Breast epithelium (tissue), 4 donors: ENCODE measurements at regions not wholly inside any gene's neighbourhood (a gene's known extent, or its start where the extent isn't known, plus 50 kb on each side); places are given as distances from the start of the nearest gene placed in this dataset.
"Not testable (repeated sequence)": the region's sequence is repeated elsewhere in the genome, so short reads cannot be mapped to it uniquely, and the experiment has no call there.

ENCODE experiments used
- DNase-seq, 2 donors: peaks; one replicate each; pipeline ENCODE4 v3.0.0-alpha.2; 2019; ENCODE audit warnings: low spot score in 2 of 2
- H3K27ac ChIP-seq, 2 donors: fragments of 200-600 bp; sonication (generic) in 1 of 2; one replicate each; pipeline ENCODE4 v1.5.1; 2016 to 2019; ENCODE audit warnings: mild to moderate bottlenecking in 1 of 2
- H3K27me3 ChIP-seq, 2 donors: fragments of 200-600 bp; sonication (generic) in 1 of 2; one replicate each; pipeline versions ENCODE4 v1.5.1 to v1.6.0; 2017 to 2019; ENCODE audit warnings: control low read depth in 1 of 2, mild to moderate bottlenecking in 1 of 2
- H3K36me3 ChIP-seq: fragments of 200-600 bp; one replicate; pipeline ENCODE4 v1.5.1; 2019
- H3K4me1 ChIP-seq, 2 donors: fragments of 200-600 bp; sonication (generic); one replicate each; pipeline ENCODE4 v1.5.1; 2016 to 2019; ENCODE audit warnings: control low read depth in 1 of 2
- H3K4me3 ChIP-seq, 3 donors: fragments of 200-600 bp; sonication (generic); 1 replicate in 2 of 3; 2 replicates in 1 of 3; pipeline ENCODE4 v1.5.1; 2016 to 2019; ENCODE audit warnings: mild to moderate bottlenecking in 3 of 3, moderate library complexity in 2 of 3
- H3K9me3 ChIP-seq, 2 donors: fragments of 200-600 bp; sonication (generic) in 1 of 2; one replicate each; pipeline ENCODE4 v1.5.1; 2016 to 2019; ENCODE audit warnings: control low read depth in 1 of 2
- POLR2A ChIP-seq: fragments of 450-650 bp; IDR thresholded peaks from one replicate; pipeline ENCODE4 v1.6.1; 2016; ENCODE audit warnings: antibody characterized with exemption, mild to moderate bottlenecking, moderate library complexity
- POLR2AphosphoS5 ChIP-seq, 3 donors: sonication (generic); formaldehyde crosslinking; IDR thresholded peaks; one replicate each; pipeline ENCODE4 v1.6.1; 2017; ENCODE audit warnings: antibody characterized with exemption in 3 of 3
- intact Hi-C: fragments of 100-400 bp; cut with DNase I; formaldehyde crosslinking; loops from one replicate; pipeline ENCODE4 v1.15.1; 2023; ENCODE audit warnings: low total_unique reads
- TF ChIP-seq, protein P1 (sequence below), 3 donors: fragments of 450-650 bp; IDR thresholded peaks; one replicate each; pipeline ENCODE4 v1.5.1; 2016 to 2017; ENCODE audit warnings: antibody characterized with exemption in 3 of 3, mild to moderate bottlenecking in 3 of 3, moderate library complexity in 3 of 3

DNA sequence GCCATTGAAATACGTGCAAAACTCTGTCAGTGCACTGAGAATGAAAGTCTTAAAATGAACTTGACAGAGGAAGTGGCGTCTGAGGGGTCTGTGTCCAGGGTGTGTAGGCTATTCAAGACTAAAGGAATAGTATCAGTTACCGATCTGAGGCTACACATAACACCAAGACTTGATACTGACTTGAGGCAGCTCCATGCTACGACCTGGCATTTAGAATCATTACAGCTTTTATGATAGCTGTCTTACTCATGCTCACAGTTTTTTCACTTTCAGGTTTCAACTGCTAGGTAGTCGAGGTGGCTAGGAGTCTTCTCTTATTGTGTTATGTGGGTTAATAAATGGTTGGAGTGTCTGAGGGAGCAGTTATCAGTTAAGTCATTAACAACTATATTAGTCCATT lies 92.8 kb upstream of the SLCO6A1 start:
- Histone ChIP-seq H3K36me3 (no peaks in the 10 kb centered on the region), H3K4me3 (no peak overlapping the region), H3K4me1 (no peaks in the 10 kb centered on the region), H3K9me3 (peaks cover 6% of the 10 kb centered on the region in 2 donors), H3K27ac (no peak overlapping the region), H3K27me3 (no peaks in the 10 kb centered on the region)
- DNase-seq = no peak
- intact Hi-C loops = no loop called here
- TF ChIP-seq POLR2A (no peak), POLR2AphosphoS5 (IDR thresholded peaks at IDR 0.05) (no peak)
- TF ChIP-seq, protein P1, sequence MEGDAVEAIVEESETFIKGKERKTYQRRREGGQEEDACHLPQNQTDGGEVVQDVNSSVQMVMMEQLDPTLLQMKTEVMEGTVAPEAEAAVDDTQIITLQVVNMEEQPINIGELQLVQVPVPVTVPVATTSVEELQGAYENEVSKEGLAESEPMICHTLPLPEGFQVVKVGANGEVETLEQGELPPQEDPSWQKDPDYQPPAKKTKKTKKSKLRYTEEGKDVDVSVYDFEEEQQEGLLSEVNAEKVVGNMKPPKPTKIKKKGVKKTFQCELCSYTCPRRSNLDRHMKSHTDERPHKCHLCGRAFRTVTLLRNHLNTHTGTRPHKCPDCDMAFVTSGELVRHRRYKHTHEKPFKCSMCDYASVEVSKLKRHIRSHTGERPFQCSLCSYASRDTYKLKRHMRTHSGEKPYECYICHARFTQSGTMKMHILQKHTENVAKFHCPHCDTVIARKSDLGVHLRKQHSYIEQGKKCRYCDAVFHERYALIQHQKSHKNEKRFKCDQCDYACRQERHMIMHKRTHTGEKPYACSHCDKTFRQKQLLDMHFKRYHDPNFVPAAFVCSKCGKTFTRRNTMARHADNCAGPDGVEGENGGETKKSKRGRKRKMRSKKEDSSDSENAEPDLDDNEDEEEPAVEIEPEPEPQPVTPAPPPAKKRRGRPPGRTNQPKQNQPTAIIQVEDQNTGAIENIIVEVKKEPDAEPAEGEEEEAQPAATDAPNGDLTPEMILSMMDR (IDR thresholded peaks at IDR 0.05) = no peak

GRCh38 chr5:102592586-102592985 lies 93.8 kb upstream of the SLCO6A1 start:
- intact Hi-C loops, H3K4me3 ChIP-seq, H3K36me3 ChIP-seq, H3K27ac ChIP-seq, H3K9me3 ChIP-seq, H3K4me1 ChIP-seq, DNase-seq, H3K27me3 ChIP-seq: not testable (repeated sequence)

GRCh38 chr5:102594192-102594591 lies 95.4 kb upstream of the SLCO6A1 start:
- no peak for DNase-seq
- H3K9me3 ChIP-seq = peaks cover 6% of the 10 kb centered on the region in 2 donors
- H3K27me3 ChIP-seq = no peaks in the 10 kb centered on the region
- intact Hi-C loops = no loop called here
- TF ChIP-seq POLR2AphosphoS5 (IDR thresholded peaks at IDR 0.05) (no peak), POLR2A (no peak)
- TF ChIP-seq, protein P1 (IDR thresholded peaks at IDR 0.05) = no peak
- no peaks in the 10 kb centered on the region for H3K4me1 ChIP-seq
- no peak overlapping the region for H3K27ac ChIP-seq
- no peak overlapping the region for H3K4me3 ChIP-seq
- no peaks in the 10 kb centered on the region for H3K36me3 ChIP-seq

- no peak overlapping the region for H3K27ac ChIP-seq
- H3K4me3 ChIP-seq = no peak overlapping the region
- peaks cover 6% of the 10 kb centered on the region in 2 donors for H3K9me3 ChIP-seq
- H3K4me1 ChIP-seq = no peaks in the 10 kb centered on the region
- intact Hi-C loops = no loop called here
- H3K27me3 ChIP-seq = no peaks in the 10 kb centered on the region
- TF ChIP-seq POLR2AphosphoS5 (IDR thresholded peaks at IDR 0.05) (no peak), POLR2A (no peak)
- TF ChIP-seq, protein P1 (IDR thresholded peaks at IDR 0.05) = no peak
- no peak for DNase-seq
- H3K36me3 ChIP-seq = no peaks in the 10 kb centered on the region
Observed at GRCh38 chr5:102595332-102595731, 96.5 kb upstream of the SLCO6A1 start.

DNA sequence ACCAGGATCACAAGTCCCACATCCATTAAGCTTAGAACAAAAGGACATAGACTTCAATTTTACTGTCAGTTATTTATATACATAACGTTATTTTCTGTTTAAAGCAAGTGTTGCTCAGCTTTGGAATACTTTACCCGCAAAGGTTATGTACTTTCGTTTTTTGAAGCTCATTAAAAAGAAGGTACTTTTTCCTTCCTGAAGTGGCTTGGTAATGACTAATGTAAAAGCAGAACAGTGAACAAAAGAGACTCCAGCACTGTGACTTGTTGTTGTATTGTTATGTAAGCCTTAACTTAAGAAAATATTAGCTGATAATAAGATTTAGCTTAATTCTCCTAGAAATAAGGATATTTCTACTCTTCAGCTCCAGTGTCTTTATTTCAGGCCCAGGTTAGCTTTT lies 97.3 kb upstream of the SLCO6A1 start:
- no peak overlapping the region for H3K4me3 ChIP-seq
- intact Hi-C loops = no loop called here
- TF ChIP-seq, protein P1 (IDR thresholded peaks at IDR 0.05) = no peak
- TF ChIP-seq POLR2AphosphoS5 (IDR thresholded peaks at IDR 0.05) (no peak), POLR2A (no peak)
- no peak overlapping the region for H3K27ac ChIP-seq
- no peaks in the 10 kb centered on the region for H3K27me3 ChIP-seq
- no peak for DNase-seq
- peaks cover 6% of the 10 kb centered on the region in 2 donors for H3K9me3 ChIP-seq
- no peaks in the 10 kb centered on the region for H3K36me3 ChIP-seq
- H3K4me1 ChIP-seq = no peaks in the 10 kb centered on the region

- no peak overlapping the region for H3K27ac ChIP-seq
- peaks cover 6% of the 10 kb centered on the region in 2 donors for H3K9me3 ChIP-seq
- DNase-seq = no peak
- no peaks in the 10 kb centered on the region for H3K4me1 ChIP-seq
- H3K36me3 ChIP-seq = no peaks in the 10 kb centered on the region
- TF ChIP-seq POLR2AphosphoS5 (IDR thresholded peaks at IDR 0.05) (no peak), POLR2A (no peak)
- H3K4me3 ChIP-seq = no peak overlapping the region
- intact Hi-C loops = no loop called here
- H3K27me3 ChIP-seq = no peaks in the 10 kb centered on the region
Observed at GRCh38 chr5:102596951-102597350, 98.2 kb upstream of the SLCO6A1 start.
